SK-N-SH (cell line): ENCODE measurements at regions not wholly inside any gene's neighbourhood (a gene's known extent, or its start where the extent isn't known, plus 50 kb on each side); places are given as distances from the start of the nearest gene placed in this dataset.

Experiments
- CTCF ChIA-PET: fragments of 300-600, 350-600 bp; formaldehyde crosslinking; extraction: SDS; loops from one replicate; lab custom pipeline; 2021; lab: Yijun Ruan, JAX
- POLR2A ChIA-PET: fragments of 350-600 bp; sonication (Branson Sonifier 250); formaldehyde crosslinking; extraction: SDS; loops from one replicate; lab custom pipeline; 2020; ENCODE audit warnings: antibody characterized with exemption, inconsistent platforms; lab: Yijun Ruan, JAX
- DNase-seq: peaks from one replicate; pipeline ENCODE4 v3.0.0; 2012
- H2AFZ ChIP-seq: fragments of 200-600 bp; sonication (generic); 2 replicates; pipeline ENCODE4 v1.8.1; 2016; ENCODE audit warnings: antibody characterized with exemption, mild to moderate bottlenecking, low read depth
- H3F3A ChIP-seq: fragments of 200-600 bp; sonication (generic); replicated peaks from 2 replicates; pipeline ENCODE3; 2016; ENCODE audit warnings: antibody characterized with exemption, mild to moderate bottlenecking; ENCODE audit not compliant: insufficient read depth
- H3K27ac ChIP-seq, 2 experiments: fragments of 200-500 bp in 1 of 2; fragments of 200-600 bp in 1 of 2; sonication (Bioruptor generic) in 1 of 2; sonication (generic), shearing (Covaris generic) in 1 of 2; 2 replicates each; pipeline versions ENCODE4 v1.5.1 to v1.6.1; 2014 to 2016; ENCODE audit warnings: low read depth in 2 of 2, inconsistent platforms in 1 of 2, low read length in 1 of 2, mild to moderate bottlenecking in 1 of 2, mixed read lengths in 1 of 2
- H3K27me3 ChIP-seq: fragments of 200-600 bp; sonication (generic), shearing (Covaris generic); 2 replicates; pipeline ENCODE4 v1.6.1; 2016; ENCODE audit warnings: mixed run types; ENCODE audit not compliant: insufficient read depth
- H3K36me3 ChIP-seq, 2 experiments: fragments of 200-500 bp in 1 of 2; fragments of 200-600 bp in 1 of 2; sonication (Bioruptor generic) in 1 of 2; sonication (generic) in 1 of 2; replicated peaks in 1 of 2; 2 replicates each; pipeline versions ENCODE3 to v1.5.1; 2014 to 2016; ENCODE audit warnings: low read length in 1 of 2, mild to moderate bottlenecking in 1 of 2; ENCODE audit not compliant: insufficient read depth in 2 of 2, control insufficient read depth in 1 of 2
- H3K4me1 ChIP-seq, 2 experiments: fragments of 200-500 bp in 1 of 2; fragments of 200-600 bp in 1 of 2; sonication (Bioruptor generic) in 1 of 2; sonication (generic), shearing (Covaris generic) in 1 of 2; 2 replicates each; pipeline versions ENCODE4 v1.5.1 to v1.6.1; 2014 to 2016; ENCODE audit warnings: low read depth in 1 of 2, low read length in 1 of 2, mixed run types in 1 of 2; ENCODE audit not compliant: insufficient read depth in 2 of 2, control insufficient read depth in 1 of 2
- H3K4me2 ChIP-seq: fragments of 200-600 bp; sonication (generic), shearing (Covaris generic); 2 replicates; pipeline ENCODE4 v1.6.1; 2017; ENCODE audit warnings: mixed run types
- H3K4me3 ChIP-seq, 2 experiments: fragments of 200-500 bp in 1 of 2; fragments of 200-600 bp in 1 of 2; sonication (Bioruptor generic) in 1 of 2; sonication (generic), shearing (Covaris generic) in 1 of 2; 2 replicates each; pipeline versions ENCODE4 v1.5.1 to v1.8.1; 2014 to 2016; ENCODE audit warnings: low read depth in 2 of 2, inconsistent platforms in 1 of 2, low read length in 1 of 2, mild to moderate bottlenecking in 1 of 2, mixed read lengths in 1 of 2, moderate library complexity in 1 of 2
- H3K79me2 ChIP-seq: fragments of 200-600 bp; sonication (generic); 2 replicates; pipeline ENCODE4 v1.8.1; 2017; ENCODE audit warnings: mild to moderate bottlenecking; ENCODE audit not compliant: insufficient read depth
- H3K9ac ChIP-seq: fragments of 200-600 bp; sonication (generic); 2 replicates; pipeline ENCODE4 v1.6.1; 2017; ENCODE audit warnings: mixed run types
- H3K9me2 ChIP-seq: fragments of 200-600 bp; sonication (generic); 2 replicates; pipeline ENCODE4 v1.6.1; 2017; ENCODE audit warnings: mixed run types
- H3K9me3 ChIP-seq: fragments of 200-600 bp; sonication (generic); 2 replicates; pipeline ENCODE4 v1.6.1; 2017; ENCODE audit warnings: mixed run types, mild to moderate bottlenecking, moderate library complexity
- H4K20me1 ChIP-seq: fragments of 200-600 bp; sonication (generic); 2 replicates; pipeline ENCODE4 v1.6.1; 2017; ENCODE audit warnings: mild to moderate bottlenecking, mixed run types; ENCODE audit not compliant: insufficient read depth
- ELF1 ChIP-seq: IDR thresholded peaks from 2 replicates; pipeline ENCODE4 v1.4.0; 2012
- EP300 ChIP-seq, 2 experiments: IDR thresholded peaks; 2 replicates each; pipeline versions ENCODE4 v1.4.0 to v1.6.1; 2012; ENCODE audit warnings: borderline replicate concordance in 1 of 2, low read depth in 1 of 2, low read length in 1 of 2
- MEF2A ChIP-seq: IDR thresholded peaks from 2 replicates; pipeline ENCODE4 v1.4.0; 2012; ENCODE audit warnings: low read depth, borderline replicate concordance
- NFIC ChIP-seq: IDR thresholded peaks from 2 replicates; pipeline ENCODE4 v1.4.0; 2012; ENCODE audit warnings: borderline replicate concordance
- RAD21 ChIP-seq: IDR thresholded peaks from 2 replicates; pipeline ENCODE4 v1.6.1; 2012; ENCODE audit warnings: mild to moderate bottlenecking, low read length
- SMC3 ChIP-seq: IDR thresholded peaks from 2 replicates; pipeline ENCODE4 v1.6.1; 2012; ENCODE audit warnings: low read depth, low read length, improper control_type of control experiment
- WGBS: methylation state at CpG from one replicate; pipeline ENCODE4 v1.1.6; 2017; ENCODE audit warnings: low lambda C conversion rate; 5-methylcytosine and 5-hydroxymethylcytosine counted together
- TF ChIP-seq, protein P1 (sequence below): IDR thresholded peaks from 2 replicates; pipeline ENCODE4 v1.4.0; 2012; ENCODE audit warnings: low read depth, borderline replicate concordance
- TF ChIP-seq, protein P2 (sequence below): fragments of 200-600 bp; sonication (generic); IDR thresholded peaks from 2 replicates; pipeline ENCODE4 v1.6.1; 2017; ENCODE audit warnings: antibody characterized with exemption, mild to moderate bottlenecking, moderate library complexity

DNA sequence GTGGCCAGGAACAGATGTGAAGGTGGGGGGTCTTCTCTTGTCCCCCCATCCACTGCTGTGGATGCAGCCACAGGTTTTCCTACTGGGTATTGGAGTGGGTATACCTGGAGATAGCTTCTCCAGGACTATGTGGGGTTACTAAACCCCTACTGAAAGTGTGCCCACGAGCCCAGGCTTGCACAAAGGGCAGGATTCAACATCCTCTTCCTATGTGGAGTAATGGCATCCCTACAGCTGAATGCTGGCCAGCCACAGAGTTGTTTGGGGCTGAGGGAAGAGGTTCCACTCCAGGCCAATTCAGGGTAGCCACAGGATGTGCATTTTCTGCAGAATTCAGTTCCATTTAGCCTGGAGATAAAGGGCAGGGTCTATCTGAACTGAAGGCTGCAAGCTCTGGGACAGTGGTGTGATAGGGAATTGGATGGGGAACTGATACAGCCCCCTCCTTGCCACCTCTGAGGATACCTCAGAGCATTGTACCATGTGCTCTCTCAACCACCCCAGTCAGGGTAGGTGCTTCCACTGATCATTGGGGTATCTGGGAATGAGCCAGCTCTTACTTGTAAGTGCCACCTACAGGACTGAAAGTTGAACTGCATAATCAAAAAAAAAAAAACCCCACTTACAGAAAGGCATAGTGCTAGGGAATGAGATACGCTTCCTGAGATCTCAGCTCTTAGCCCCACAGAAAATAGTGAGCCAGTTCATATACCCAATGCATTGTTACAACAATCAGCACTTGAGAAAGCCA is 187.1 kb downstream of the KITLG start:
- POLR2A ChIA-PET, result no interaction called here

DNA sequence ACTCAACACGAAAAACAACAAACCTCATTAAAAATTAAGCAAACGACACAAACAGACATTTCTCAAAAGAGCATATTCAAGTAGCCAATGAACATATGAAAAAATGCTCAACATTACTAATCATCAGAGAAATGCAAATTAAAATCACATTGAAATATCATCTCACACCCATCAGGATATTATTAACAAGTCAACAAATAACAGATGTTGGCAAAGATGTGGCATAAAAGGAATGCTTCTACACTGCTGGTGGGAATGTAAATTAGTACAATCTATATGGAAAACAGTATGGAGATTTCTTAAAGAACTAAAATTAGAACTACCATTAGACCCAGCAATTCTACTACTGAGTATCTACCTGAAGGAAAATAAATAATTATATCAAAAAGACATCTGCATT is 182.2 kb downstream of the KITLG start:
- WGBS, result 72% methylated on average over 2 of the region's 2 CpGs
- Histone ChIP-seq H3K9me2 (no peaks in the 10 kb centered on the region), H3K4me3 (no peak overlapping the region), H3K79me2 (peaks cover 93% of the 10 kb centered on the region)
- TF ChIP-seq SMC3 (no peak), EP300 (IDR thresholded peaks at IDR 0.05; ENCODE audit: borderline replicate concordance in 1 of 2, low read depth in 1 of 2, low read length in 1 of 2) (no peak), ELF1 (no peak)
- TF ChIP-seq, protein P1, sequence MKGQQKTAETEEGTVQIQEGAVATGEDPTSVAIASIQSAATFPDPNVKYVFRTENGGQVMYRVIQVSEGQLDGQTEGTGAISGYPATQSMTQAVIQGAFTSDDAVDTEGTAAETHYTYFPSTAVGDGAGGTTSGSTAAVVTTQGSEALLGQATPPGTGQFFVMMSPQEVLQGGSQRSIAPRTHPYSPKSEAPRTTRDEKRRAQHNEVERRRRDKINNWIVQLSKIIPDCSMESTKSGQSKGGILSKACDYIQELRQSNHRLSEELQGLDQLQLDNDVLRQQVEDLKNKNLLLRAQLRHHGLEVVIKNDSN, result no peak
- TF ChIP-seq, all 33 proteins: peak for 0
- no peak overlapping the region for H3K4me2 ChIP-seq
- H3F3A ChIP-seq, result peaks cover 29% of the 10 kb centered on the region
- H3K9me3 ChIP-seq, result peaks cover 10% of the 10 kb centered on the region; the same call in 1 of the 2 replicates
- peaks cover 0 to 5% of the 10 kb centered on the region in 2 experiments for H3K36me3 ChIP-seq
- no peaks in the 10 kb centered on the region for H3K27me3 ChIP-seq
- POLR2A ChIA-PET, result no interaction called here
- no peak overlapping the region for H3K27ac ChIP-seq
- no peak for DNase-seq
- H4K20me1 ChIP-seq, result 0 out of 2 replicates have a peak, but pooled peaks cover 4% of the 10 kb centered on the region
- no peak overlapping the region for H3K9ac ChIP-seq
- H3K4me1 ChIP-seq, result peaks cover 0 to 10% of the 10 kb centered on the region in 2 experiments; a peak in 1 of 4 replicates
- no peak overlapping the region for H2AFZ ChIP-seq
- CTCF ChIA-PET, result no interaction called here

More for the DNA sequence above, 187.1 kb downstream of the KITLG start:
- peaks cover 20% of the 10 kb centered on the region for H3F3A ChIP-seq
- no peak overlapping the region for H3K9ac ChIP-seq
- H3K4me2 ChIP-seq, result no peak overlapping the region
- CTCF ChIA-PET, result interaction anchor here (0.7 to 1.7 kb wide), 6 partner anchors 10 to 1090 kb away, joined by 3 to 4 read pairs (median 3); no protein-coding TSS in a partner anchor
- peak; percentile 12 for DNase-seq
- peaks cover 0 to 3% of the 10 kb centered on the region in 2 experiments for H3K36me3 ChIP-seq
- WGBS, result 88% methylated on average over 1 of the region's 2 CpGs
- no peaks in the 10 kb centered on the region for H3K9me2 ChIP-seq
- peaks cover 75% of the 10 kb centered on the region for H3K79me2 ChIP-seq
- no peaks in the 10 kb centered on the region for H4K20me1 ChIP-seq
- no peaks in the 10 kb centered on the region for H3K27me3 ChIP-seq
- peaks cover 0 to 4% of the 10 kb centered on the region in 2 experiments; a peak in 2 of 4 replicates for H3K4me1 ChIP-seq
- TF ChIP-seq NFIC, result no peak
- TF ChIP-seq RAD21, result peak; percentile 39; the same call in 1 of the 2 replicates
- TF ChIP-seq, protein P2, sequence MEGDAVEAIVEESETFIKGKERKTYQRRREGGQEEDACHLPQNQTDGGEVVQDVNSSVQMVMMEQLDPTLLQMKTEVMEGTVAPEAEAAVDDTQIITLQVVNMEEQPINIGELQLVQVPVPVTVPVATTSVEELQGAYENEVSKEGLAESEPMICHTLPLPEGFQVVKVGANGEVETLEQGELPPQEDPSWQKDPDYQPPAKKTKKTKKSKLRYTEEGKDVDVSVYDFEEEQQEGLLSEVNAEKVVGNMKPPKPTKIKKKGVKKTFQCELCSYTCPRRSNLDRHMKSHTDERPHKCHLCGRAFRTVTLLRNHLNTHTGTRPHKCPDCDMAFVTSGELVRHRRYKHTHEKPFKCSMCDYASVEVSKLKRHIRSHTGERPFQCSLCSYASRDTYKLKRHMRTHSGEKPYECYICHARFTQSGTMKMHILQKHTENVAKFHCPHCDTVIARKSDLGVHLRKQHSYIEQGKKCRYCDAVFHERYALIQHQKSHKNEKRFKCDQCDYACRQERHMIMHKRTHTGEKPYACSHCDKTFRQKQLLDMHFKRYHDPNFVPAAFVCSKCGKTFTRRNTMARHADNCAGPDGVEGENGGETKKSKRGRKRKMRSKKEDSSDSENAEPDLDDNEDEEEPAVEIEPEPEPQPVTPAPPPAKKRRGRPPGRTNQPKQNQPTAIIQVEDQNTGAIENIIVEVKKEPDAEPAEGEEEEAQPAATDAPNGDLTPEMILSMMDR, result peak; percentile 40
- TF ChIP-seq MEF2A, result no peak
- H3K27ac ChIP-seq, result peak overlapping the region in 1 of 2 experiments; percentile 82; a peak in 1 of 4 replicates
- H3K9me3 ChIP-seq, result peaks cover 10% of the 10 kb centered on the region; the same call in 1 of the 2 replicates
- no peak overlapping the region for H3K4me3 ChIP-seq
- H2AFZ ChIP-seq, result no peak overlapping the region
